ENCODE measurements at regions not wholly inside any gene's neighbourhood (a gene's known extent, or its start where the extent isn't known, plus 50 kb on each side); places are given as distances from the start of the nearest gene placed in this dataset.
"Not testable (repeated sequence)": the region's sequence is repeated elsewhere in the genome, so short reads cannot be mapped to it uniquely, and the experiment has no call there.

- TF ChIP-seq, protein P1, sequence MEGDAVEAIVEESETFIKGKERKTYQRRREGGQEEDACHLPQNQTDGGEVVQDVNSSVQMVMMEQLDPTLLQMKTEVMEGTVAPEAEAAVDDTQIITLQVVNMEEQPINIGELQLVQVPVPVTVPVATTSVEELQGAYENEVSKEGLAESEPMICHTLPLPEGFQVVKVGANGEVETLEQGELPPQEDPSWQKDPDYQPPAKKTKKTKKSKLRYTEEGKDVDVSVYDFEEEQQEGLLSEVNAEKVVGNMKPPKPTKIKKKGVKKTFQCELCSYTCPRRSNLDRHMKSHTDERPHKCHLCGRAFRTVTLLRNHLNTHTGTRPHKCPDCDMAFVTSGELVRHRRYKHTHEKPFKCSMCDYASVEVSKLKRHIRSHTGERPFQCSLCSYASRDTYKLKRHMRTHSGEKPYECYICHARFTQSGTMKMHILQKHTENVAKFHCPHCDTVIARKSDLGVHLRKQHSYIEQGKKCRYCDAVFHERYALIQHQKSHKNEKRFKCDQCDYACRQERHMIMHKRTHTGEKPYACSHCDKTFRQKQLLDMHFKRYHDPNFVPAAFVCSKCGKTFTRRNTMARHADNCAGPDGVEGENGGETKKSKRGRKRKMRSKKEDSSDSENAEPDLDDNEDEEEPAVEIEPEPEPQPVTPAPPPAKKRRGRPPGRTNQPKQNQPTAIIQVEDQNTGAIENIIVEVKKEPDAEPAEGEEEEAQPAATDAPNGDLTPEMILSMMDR (IDR thresholded peaks at IDR 0.05; ENCODE audit: insufficient read depth, low read depth, low read length, missing control alignments): no peak
- H3K4me3 ChIP-seq (ENCODE audit: low read depth, low read length): no peak overlapping the region
- no peak for DNase-seq (ENCODE audit: low read depth)
Observed at GRCh38 chr14:40222996-40223395, 790.8 kb upstream of the FBXO33 start.

- DNase-seq (ENCODE audit: low read depth): no peak
Observed at GRCh38 chr14:40221428-40221827, 789.2 kb upstream of the FBXO33 start.

DNA sequence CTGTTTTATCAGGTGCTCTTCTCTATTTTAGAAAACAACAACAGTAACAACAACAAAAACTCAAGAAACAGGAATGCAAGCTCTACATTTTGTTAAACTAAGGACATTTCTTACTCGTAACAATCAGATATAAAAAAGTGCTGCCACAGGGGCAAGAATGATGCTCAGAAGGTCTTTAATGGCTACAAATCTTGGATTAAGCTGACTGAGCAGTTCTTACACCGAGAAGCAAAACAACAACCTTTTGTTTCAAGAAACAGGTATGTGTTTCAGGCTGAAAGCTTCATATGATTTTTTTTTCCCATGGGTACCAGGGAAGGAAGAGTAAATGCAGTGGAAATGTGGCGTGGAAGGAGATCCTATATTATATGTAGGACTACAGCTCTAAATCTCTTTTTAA is 786.8 kb upstream of the FBXO33 start:
- no peak overlapping the region for H3K4me3 ChIP-seq (ENCODE audit: low read depth, low read length)

More at GRCh38 chr14:40221428-40221827, 789.2 kb upstream of the FBXO33 start:
- TF ChIP-seq, protein P1 (IDR thresholded peaks at IDR 0.05; ENCODE audit: insufficient read depth, low read depth, low read length, missing control alignments): no peak
- H3K4me3 ChIP-seq (ENCODE audit: low read depth, low read length): no peak overlapping the region

GRCh38 chr14:40218282-40218941 is 786.2 kb upstream of the FBXO33 start:
- TF ChIP-seq, protein P1 (IDR thresholded peaks at IDR 0.05; ENCODE audit: insufficient read depth, low read depth, low read length, missing control alignments): no peak
- no peak overlapping the region for H3K4me3 ChIP-seq (ENCODE audit: low read depth, low read length)
- DNase-seq (ENCODE audit: low read depth): no peak

More for the DNA sequence above, 786.8 kb upstream of the FBXO33 start:
- no peak for DNase-seq (ENCODE audit: low read depth)
- TF ChIP-seq, protein P1 (IDR thresholded peaks at IDR 0.05; ENCODE audit: insufficient read depth, low read depth, low read length, missing control alignments): no peak

- TF ChIP-seq, protein P1 (IDR thresholded peaks at IDR 0.05; ENCODE audit: insufficient read depth, low read depth, low read length, missing control alignments): no peak
- H3K4me3 ChIP-seq (ENCODE audit: low read depth, low read length): no peak overlapping the region
- DNase-seq (ENCODE audit: low read depth): no peak
Observed at GRCh38 chr14:40216976-40217375, 784.7 kb upstream of the FBXO33 start.

DNA sequence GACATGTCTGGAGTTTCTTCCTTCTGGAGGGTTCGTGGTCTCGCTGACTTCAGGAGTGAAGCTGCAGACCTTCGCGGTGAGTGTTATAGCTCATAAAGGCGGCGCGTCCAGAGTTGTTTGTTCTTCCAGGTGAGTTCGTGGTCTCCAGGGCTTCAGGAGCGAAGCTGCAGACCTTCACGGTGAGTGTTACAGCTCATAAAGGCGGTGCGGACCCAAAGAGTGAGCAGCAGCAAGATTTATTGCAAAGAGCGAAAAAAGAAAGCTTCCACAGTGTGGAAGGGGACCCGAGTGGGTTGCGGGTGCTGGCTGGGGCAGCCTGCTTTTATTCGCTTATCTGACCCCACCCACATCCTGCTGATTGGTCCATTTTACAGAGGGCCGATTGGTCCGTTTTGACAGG is 784.2 kb upstream of the FBXO33 start:
- DNase-seq (ENCODE audit: low read depth); H3K4me3 ChIP-seq (ENCODE audit: low read depth, low read length): not testable (repeated sequence)

GRCh38 chr14:40213701-40214100 is 781.5 kb upstream of the FBXO33 start:
- H3K4me3 ChIP-seq (ENCODE audit: low read depth, low read length): no peak overlapping the region
- DNase-seq (ENCODE audit: low read depth): no peak
- TF ChIP-seq, protein P1 (IDR thresholded peaks at IDR 0.05; ENCODE audit: insufficient read depth, low read depth, low read length, missing control alignments): no peak

Data from GM12865 (cell line).